ENCODE measurements at regions not wholly inside any gene's neighbourhood (a gene's known extent, or its start where the extent isn't known, plus 50 kb on each side); places are given as distances from the start of the nearest gene placed in this dataset.
"Not testable (repeated sequence)": the region's sequence is repeated elsewhere in the genome, so short reads cannot be mapped to it uniquely, and the experiment has no call there.

- Histone ChIP-seq H3K9ac (ENCODE audit: low read depth, low read length) (no peak overlapping the region), H3K27ac (ENCODE audit: low read depth, low read length) (no peak overlapping the region), H3K36me3 (ENCODE audit: control insufficient read depth, insufficient read depth, low read length) (no peaks in the 10 kb centered on the region; the same call in 1 of the 2 replicates), H3K9me3 (ENCODE audit: control insufficient read depth, insufficient read depth, low read length) (0 out of 2 replicates have a peak, but pooled peaks cover 2% of the 10 kb centered on the region), H3K4me1 (ENCODE audit: control insufficient read depth, insufficient read depth, low read length) (peaks cover 47% of the 10 kb centered on the region), H3K27me3 (ENCODE audit: control insufficient read depth, insufficient read depth, low read length) (no peaks in the 10 kb centered on the region), H3K4me3 (ENCODE audit: low read depth, low read length) (no peak overlapping the region)
Observed at GRCh38 chr3:18988614-18989229, 159.6 kb upstream of the KCNH8 start.

DNA sequence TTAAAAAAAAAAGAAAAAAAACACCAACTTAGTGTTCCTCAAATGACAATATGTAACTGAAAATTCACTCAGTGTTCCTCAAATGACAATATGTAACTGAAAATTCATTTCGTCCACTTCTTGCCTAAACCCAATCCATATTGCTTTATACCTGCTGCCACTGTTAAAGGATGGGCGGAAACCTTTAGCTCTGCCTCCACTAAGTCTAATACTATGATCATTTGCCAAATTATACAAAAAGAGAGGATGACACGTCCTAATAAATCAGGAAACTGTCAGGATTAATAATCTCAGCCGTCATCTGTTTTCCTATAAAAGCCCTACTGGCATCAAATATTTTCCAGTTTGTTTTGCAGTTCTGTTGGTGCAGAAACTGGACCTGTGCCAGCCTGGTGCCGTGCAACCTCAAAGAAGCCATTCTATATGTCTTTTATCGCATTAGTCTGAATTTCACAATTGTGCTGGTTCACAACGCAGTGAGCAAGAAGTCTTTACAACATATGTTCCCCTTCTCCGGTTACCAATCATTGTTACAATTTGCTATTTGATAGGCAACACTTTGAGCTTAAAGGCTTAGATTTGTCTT is 160.4 kb upstream of the KCNH8 start:
- H3K9ac ChIP-seq (ENCODE audit: low read depth, low read length), result no peak overlapping the region
- H3K27ac ChIP-seq (ENCODE audit: low read depth, low read length), result no peak overlapping the region
- peaks cover 40% of the 10 kb centered on the region for H3K4me1 ChIP-seq (ENCODE audit: control insufficient read depth, insufficient read depth, low read length)
- H3K27me3 ChIP-seq (ENCODE audit: control insufficient read depth, insufficient read depth, low read length), result no peaks in the 10 kb centered on the region
- no peaks in the 10 kb centered on the region for H3K36me3 ChIP-seq (ENCODE audit: control insufficient read depth, insufficient read depth, low read length)
- H3K9me3 ChIP-seq (ENCODE audit: control insufficient read depth, insufficient read depth, low read length), result no peaks in the 10 kb centered on the region
- H3K4me3 ChIP-seq (ENCODE audit: low read depth, low read length), result no peak overlapping the region

- Histone ChIP-seq H3K36me3 (ENCODE audit: control insufficient read depth, insufficient read depth, low read length) (no peaks in the 10 kb centered on the region), H3K27ac (ENCODE audit: low read depth, low read length) (no peak overlapping the region), H3K9me3 (ENCODE audit: control insufficient read depth, insufficient read depth, low read length) (no peaks in the 10 kb centered on the region), H3K27me3 (ENCODE audit: control insufficient read depth, insufficient read depth, low read length) (no peaks in the 10 kb centered on the region), H3K4me1 (ENCODE audit: control insufficient read depth, insufficient read depth, low read length) (peaks cover 32% of the 10 kb centered on the region), H3K4me3 (ENCODE audit: low read depth, low read length) (no peak overlapping the region), H3K9ac (ENCODE audit: low read depth, low read length) (no peak overlapping the region)
Observed at GRCh38 chr3:18987070-18987469, 161.2 kb upstream of the KCNH8 start.

GRCh38 chr3:18982920-18983319 is 165.4 kb upstream of the KCNH8 start:
- H3K27ac ChIP-seq (ENCODE audit: low read depth, low read length), result no peak overlapping the region
- no peaks in the 10 kb centered on the region for H3K9me3 ChIP-seq (ENCODE audit: control insufficient read depth, insufficient read depth, low read length)
- no peaks in the 10 kb centered on the region for H3K36me3 ChIP-seq (ENCODE audit: control insufficient read depth, insufficient read depth, low read length)
- peaks cover 13% of the 10 kb centered on the region; the same call in 1 of the 2 replicates for H3K4me1 ChIP-seq (ENCODE audit: control insufficient read depth, insufficient read depth, low read length)
- H3K27me3 ChIP-seq (ENCODE audit: control insufficient read depth, insufficient read depth, low read length), result no peaks in the 10 kb centered on the region
- H3K9ac ChIP-seq (ENCODE audit: low read depth, low read length), result no peak overlapping the region
- no peak overlapping the region for H3K4me3 ChIP-seq (ENCODE audit: low read depth, low read length)

GRCh38 chr3:18976102-18976501 is 172.2 kb upstream of the KCNH8 start:
- Histone ChIP-seq H3K9ac (ENCODE audit: low read depth, low read length) (peak overlapping the region; percentile 59; the same call in 1 of the 2 replicates), H3K27ac (ENCODE audit: low read depth, low read length) (peak overlapping the region; percentile 33), H3K4me3 (ENCODE audit: low read depth, low read length) (peak overlapping the region; percentile 35; the same call in 1 of the 2 replicates)
- not testable (repeated sequence) for H3K4me1 ChIP-seq (ENCODE audit: control insufficient read depth, insufficient read depth, low read length); H3K9me3 ChIP-seq (ENCODE audit: control insufficient read depth, insufficient read depth, low read length); H3K36me3 ChIP-seq (ENCODE audit: control insufficient read depth, insufficient read depth, low read length); H3K27me3 ChIP-seq (ENCODE audit: control insufficient read depth, insufficient read depth, low read length)

DNA sequence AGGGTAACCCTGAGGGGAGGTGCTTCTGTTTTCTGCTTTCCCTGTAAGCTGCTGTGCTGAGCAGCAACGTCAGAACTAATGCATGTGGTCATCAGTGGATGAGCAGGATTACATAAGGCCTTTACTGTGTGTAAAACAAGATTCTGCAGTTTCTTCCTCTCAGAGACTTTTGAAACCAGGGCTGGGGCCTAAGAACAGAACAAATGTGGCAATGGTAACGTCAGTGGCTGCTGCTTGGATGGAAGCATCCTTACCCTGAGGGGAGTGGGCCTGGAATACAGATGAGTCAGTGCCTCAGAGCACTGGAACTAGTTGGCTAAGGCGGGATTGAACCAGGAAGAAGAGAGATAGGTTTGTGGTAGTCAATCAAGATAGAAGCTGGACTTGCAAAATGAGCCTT is 180.2 kb upstream of the KCNH8 start:
- H3K4me3 ChIP-seq (ENCODE audit: low read depth, low read length), result no peak overlapping the region
- H3K27me3 ChIP-seq (ENCODE audit: control insufficient read depth, insufficient read depth, low read length), result no peaks in the 10 kb centered on the region
- no peaks in the 10 kb centered on the region for H3K4me1 ChIP-seq (ENCODE audit: control insufficient read depth, insufficient read depth, low read length)
- no peak overlapping the region for H3K9ac ChIP-seq (ENCODE audit: low read depth, low read length)
- H3K9me3 ChIP-seq (ENCODE audit: control insufficient read depth, insufficient read depth, low read length), result no peaks in the 10 kb centered on the region
- 0 out of 2 replicates have a peak, but pooled peaks cover 4% of the 10 kb centered on the region for H3K36me3 ChIP-seq (ENCODE audit: control insufficient read depth, insufficient read depth, low read length)
- H3K27ac ChIP-seq (ENCODE audit: low read depth, low read length), result no peak overlapping the region

DNA sequence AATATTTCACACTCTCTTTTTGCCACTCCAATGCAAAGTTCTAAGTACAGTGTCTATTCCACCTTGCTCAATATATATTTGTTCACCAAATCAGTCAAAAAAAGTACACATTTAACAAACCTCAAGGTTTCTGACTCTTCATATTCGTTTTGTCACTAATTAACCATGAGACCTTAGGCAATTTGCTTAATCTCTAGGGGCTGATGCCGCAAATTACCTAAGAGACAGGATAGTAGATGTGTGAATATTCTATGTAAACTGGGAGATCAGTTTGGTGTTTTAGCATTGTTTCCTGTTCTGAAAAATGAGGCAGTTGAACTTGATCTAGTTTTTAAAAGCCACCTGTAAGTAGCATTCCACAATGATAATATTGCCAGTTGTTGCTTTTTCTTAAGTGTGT is 182.5 kb upstream of the KCNH8 start:
- Histone ChIP-seq H3K4me1 (ENCODE audit: control insufficient read depth, insufficient read depth, low read length) (no peaks in the 10 kb centered on the region), H3K4me3 (ENCODE audit: low read depth, low read length) (no peak overlapping the region), H3K9ac (ENCODE audit: low read depth, low read length) (no peak overlapping the region), H3K27ac (ENCODE audit: low read depth, low read length) (no peak overlapping the region), H3K9me3 (ENCODE audit: control insufficient read depth, insufficient read depth, low read length) (no peaks in the 10 kb centered on the region), H3K36me3 (ENCODE audit: control insufficient read depth, insufficient read depth, low read length) (0 out of 2 replicates have a peak, but pooled peaks cover 4% of the 10 kb centered on the region), H3K27me3 (ENCODE audit: control insufficient read depth, insufficient read depth, low read length) (no peaks in the 10 kb centered on the region)

GRCh38 chr3:18964640-18965039 is 183.7 kb upstream of the KCNH8 start:
- Histone ChIP-seq H3K36me3 (ENCODE audit: control insufficient read depth, insufficient read depth, low read length) (0 out of 2 replicates have a peak, but pooled peaks cover 4% of the 10 kb centered on the region), H3K4me1 (ENCODE audit: control insufficient read depth, insufficient read depth, low read length) (no peaks in the 10 kb centered on the region), H3K27me3 (ENCODE audit: control insufficient read depth, insufficient read depth, low read length) (no peaks in the 10 kb centered on the region), H3K27ac (ENCODE audit: low read depth, low read length) (no peak overlapping the region), H3K9ac (ENCODE audit: low read depth, low read length) (no peak overlapping the region), H3K4me3 (ENCODE audit: low read depth, low read length) (no peak overlapping the region), H3K9me3 (ENCODE audit: control insufficient read depth, insufficient read depth, low read length) (no peaks in the 10 kb centered on the region)

GRCh38 chr3:18951333-18951732 is 197.0 kb upstream of the KCNH8 start:
- no peaks in the 10 kb centered on the region for H3K4me1 ChIP-seq (ENCODE audit: control insufficient read depth, insufficient read depth, low read length)
- H3K4me3 ChIP-seq (ENCODE audit: low read depth, low read length), result no peak overlapping the region
- no peaks in the 10 kb centered on the region for H3K27me3 ChIP-seq (ENCODE audit: control insufficient read depth, insufficient read depth, low read length)
- no peak overlapping the region for H3K9ac ChIP-seq (ENCODE audit: low read depth, low read length)
- H3K9me3 ChIP-seq (ENCODE audit: control insufficient read depth, insufficient read depth, low read length), result no peaks in the 10 kb centered on the region
- H3K27ac ChIP-seq (ENCODE audit: low read depth, low read length), result no peak overlapping the region
- H3K36me3 ChIP-seq (ENCODE audit: control insufficient read depth, insufficient read depth, low read length), result no peaks in the 10 kb centered on the region

- Histone ChIP-seq H3K9ac (ENCODE audit: low read depth, low read length) (no peak overlapping the region), H3K4me3 (ENCODE audit: low read depth, low read length) (no peak overlapping the region), H3K36me3 (ENCODE audit: control insufficient read depth, insufficient read depth, low read length) (no peaks in the 10 kb centered on the region), H3K4me1 (ENCODE audit: control insufficient read depth, insufficient read depth, low read length) (no peaks in the 10 kb centered on the region), H3K27me3 (ENCODE audit: control insufficient read depth, insufficient read depth, low read length) (no peaks in the 10 kb centered on the region), H3K27ac (ENCODE audit: low read depth, low read length) (no peak overlapping the region), H3K9me3 (ENCODE audit: control insufficient read depth, insufficient read depth, low read length) (no peaks in the 10 kb centered on the region)
Observed at GRCh38 chr3:18946524-18946923, 201.8 kb upstream of the KCNH8 start.

GRCh38 chr3:18937574-18937973 is 210.7 kb upstream of the KCNH8 start:
- no peak overlapping the region for H3K4me3 ChIP-seq (ENCODE audit: low read depth, low read length)
- H3K4me1 ChIP-seq (ENCODE audit: control insufficient read depth, insufficient read depth, low read length), result no peaks in the 10 kb centered on the region
- no peaks in the 10 kb centered on the region for H3K27me3 ChIP-seq (ENCODE audit: control insufficient read depth, insufficient read depth, low read length)
- H3K9ac ChIP-seq (ENCODE audit: low read depth, low read length), result no peak overlapping the region
- no peaks in the 10 kb centered on the region for H3K9me3 ChIP-seq (ENCODE audit: control insufficient read depth, insufficient read depth, low read length)
- no peak overlapping the region for H3K27ac ChIP-seq (ENCODE audit: low read depth, low read length)
- H3K36me3 ChIP-seq (ENCODE audit: control insufficient read depth, insufficient read depth, low read length), result no peaks in the 10 kb centered on the region

All from HUES48 (cell line).